ENCODE measurements at regions not wholly inside any gene's neighbourhood (a gene's known extent, or its start where the extent isn't known, plus 50 kb on each side); places are given as distances from the start of the nearest gene placed in this dataset.

DNA sequence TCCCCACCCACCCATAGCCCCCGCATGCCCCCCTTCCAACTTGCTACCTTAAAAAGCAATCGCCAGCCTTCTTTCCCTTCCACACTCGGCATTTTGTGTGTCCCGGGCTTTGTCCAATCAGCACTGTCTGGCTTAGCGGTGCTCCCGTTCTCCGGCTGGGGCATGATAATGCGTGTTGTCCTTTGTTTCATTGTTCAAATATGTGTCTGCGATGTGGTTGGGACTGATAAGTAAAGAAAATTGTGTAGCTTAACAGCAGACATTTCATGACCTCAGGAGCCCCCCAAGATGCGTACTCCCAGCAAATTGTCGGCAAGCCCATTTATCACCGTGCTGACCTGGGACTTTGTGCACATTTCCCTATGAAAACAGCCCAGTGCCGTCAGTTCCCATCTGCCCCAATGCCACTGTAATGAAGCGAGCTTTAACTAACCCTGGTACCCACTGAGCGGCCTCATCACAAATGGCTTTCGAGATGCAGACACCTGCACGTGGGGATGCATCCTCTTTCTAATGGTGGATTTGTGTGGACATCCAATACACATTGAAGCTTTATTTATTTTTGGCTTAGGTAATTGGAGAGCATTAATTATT is 167.0 kb upstream of the E2F8 start:
- TF ChIP-seq EZH2 (IDR thresholded peaks at IDR 0.05; ENCODE audit: borderline replicate concordance): no peak
- TF ChIP-seq, protein P1, sequence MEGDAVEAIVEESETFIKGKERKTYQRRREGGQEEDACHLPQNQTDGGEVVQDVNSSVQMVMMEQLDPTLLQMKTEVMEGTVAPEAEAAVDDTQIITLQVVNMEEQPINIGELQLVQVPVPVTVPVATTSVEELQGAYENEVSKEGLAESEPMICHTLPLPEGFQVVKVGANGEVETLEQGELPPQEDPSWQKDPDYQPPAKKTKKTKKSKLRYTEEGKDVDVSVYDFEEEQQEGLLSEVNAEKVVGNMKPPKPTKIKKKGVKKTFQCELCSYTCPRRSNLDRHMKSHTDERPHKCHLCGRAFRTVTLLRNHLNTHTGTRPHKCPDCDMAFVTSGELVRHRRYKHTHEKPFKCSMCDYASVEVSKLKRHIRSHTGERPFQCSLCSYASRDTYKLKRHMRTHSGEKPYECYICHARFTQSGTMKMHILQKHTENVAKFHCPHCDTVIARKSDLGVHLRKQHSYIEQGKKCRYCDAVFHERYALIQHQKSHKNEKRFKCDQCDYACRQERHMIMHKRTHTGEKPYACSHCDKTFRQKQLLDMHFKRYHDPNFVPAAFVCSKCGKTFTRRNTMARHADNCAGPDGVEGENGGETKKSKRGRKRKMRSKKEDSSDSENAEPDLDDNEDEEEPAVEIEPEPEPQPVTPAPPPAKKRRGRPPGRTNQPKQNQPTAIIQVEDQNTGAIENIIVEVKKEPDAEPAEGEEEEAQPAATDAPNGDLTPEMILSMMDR (IDR thresholded peaks at IDR 0.05; ENCODE audit: poor library complexity): no peak
